Lung (tissue), 11 donors: ENCODE measurements at regions not wholly inside any gene's neighbourhood (a gene's known extent, or its start where the extent isn't known, plus 50 kb on each side); places are given as distances from the start of the nearest gene placed in this dataset.

Experiments
- ATAC-seq: fragments of 200-7000 bp; cut with Tn5 transposase; one replicate; pipeline ENCODE4 v1.9.1; 2020; ENCODE audit warnings: moderate number of reproducible peaks; ENCODE audit not compliant: insufficient read depth, low FRiP score
- DNase-seq, 3 donors: peaks; one replicate each; pipeline ENCODE4 v3.0.0-alpha.2; 2013 to 2017
- H3K27ac ChIP-seq, 2 donors: one replicate each; pipeline ENCODE4 v1.5.1; 2013; ENCODE audit warnings: mild to moderate bottlenecking in 2 of 2, moderate library complexity in 2 of 2, control low read depth in 1 of 2, inconsistent platforms in 1 of 2, low read depth in 1 of 2, low read length in 1 of 2
- H3K27me3 ChIP-seq, 3 donors: one replicate each; pipeline ENCODE4 v1.5.1; 2013; ENCODE audit warnings: low read length in 2 of 3; ENCODE audit not compliant: control insufficient read depth in 3 of 3, insufficient read depth in 3 of 3
- H3K36me3 ChIP-seq, 4 donors: one replicate each; pipeline ENCODE4 v1.5.1; 2013; ENCODE audit warnings: low read length in 4 of 4, mild to moderate bottlenecking in 1 of 4, moderate library complexity in 1 of 4; ENCODE audit not compliant: control insufficient read depth in 4 of 4, insufficient read depth in 4 of 4
- H3K4me1 ChIP-seq, 5 donors: one replicate each; pipeline ENCODE4 v1.5.1; 2013; ENCODE audit warnings: low read length in 5 of 5, mild to moderate bottlenecking in 2 of 5, moderate library complexity in 1 of 5; ENCODE audit not compliant: control insufficient read depth in 5 of 5, insufficient read depth in 5 of 5
- H3K4me3 ChIP-seq: one replicate; pipeline ENCODE4 v1.5.1; 2013; ENCODE audit warnings: mild to moderate bottlenecking, control low read depth, moderate library complexity
- H3K9ac ChIP-seq, 2 donors: one replicate each; pipeline ENCODE4 v1.5.1; 2013; ENCODE audit warnings: low read length in 2 of 2, control low read depth in 1 of 2; ENCODE audit not compliant: insufficient read depth in 1 of 2
- H3K9me3 ChIP-seq, 4 donors: one replicate each; pipeline ENCODE4 v1.5.1; 2013; ENCODE audit warnings: low read length in 3 of 4, mild to moderate bottlenecking in 1 of 4, moderate library complexity in 1 of 4; ENCODE audit not compliant: control insufficient read depth in 4 of 4, insufficient read depth in 3 of 4
- CTCF ChIP-seq: IDR thresholded peaks from 2 replicates; pipeline ENCODE4 v1.5.1; 2012; ENCODE audit warnings: mild to moderate bottlenecking; ENCODE audit errors: control extremely low read depth, extremely low read depth
- WGBS, 2 donors: extraction: QIAGEN DNeasy Blood & Tissue Kit; methylation state at CpG; one replicate each; pipeline ENCODE4 v1.1.7; 2013; 5-methylcytosine and 5-hydroxymethylcytosine counted together
- donor health status: control.
- donor health status: control.
- donor health status: Bipolar disorder and iron deficiency.
- donor health status: healthy.
- donor health status: DM: yes; HTN: yes; CAD: no.

GRCh38 chr2:23077596-23077995 is 307.4 kb upstream of the KLHL29 start:
- no peaks in the 10 kb centered on the region for H3K9me3 ChIP-seq
- no peak for ATAC-seq
- 63 to 68% methylated on average over 4 of the region's 4 CpGs for WGBS, 2 donors

GRCh38 chr2:23078784-23079434 is 306.1 kb upstream of the KLHL29 start:
- no peak for TF ChIP-seq CTCF
- no peak overlapping the region for H3K27ac ChIP-seq
- ATAC-seq, result no peak

More at GRCh38 chr2:23077596-23077995, 307.4 kb upstream of the KLHL29 start:
- H3K27me3 ChIP-seq, result no peaks in the 10 kb centered on the region
- DNase-seq, result no peak
- no peaks in the 10 kb centered on the region for H3K36me3 ChIP-seq
- no peak for TF ChIP-seq CTCF
- H3K9ac ChIP-seq, result no peak overlapping the region
- H3K4me1 ChIP-seq, result no peaks in the 10 kb centered on the region
- no peak overlapping the region for H3K4me3 ChIP-seq
- H3K27ac ChIP-seq, result no peak overlapping the region

GRCh38 chr2:23083966-23084365 is 301.0 kb upstream of the KLHL29 start:
- H3K27me3 ChIP-seq, result no peaks in the 10 kb centered on the region
- ATAC-seq, result no peak
- WGBS, 2 donors, result 72 to 78% methylated on average over 1 of the region's 1 CpG
- no peaks in the 10 kb centered on the region for H3K4me1 ChIP-seq
- H3K9ac ChIP-seq, result no peak overlapping the region
- H3K9me3 ChIP-seq, result peaks cover 0 to 7% (median 0%) of the 10 kb centered on the region in 4 donors
- TF ChIP-seq CTCF, result no peak
- no peak for DNase-seq
- H3K36me3 ChIP-seq, result no peaks in the 10 kb centered on the region
- H3K4me3 ChIP-seq, result no peak overlapping the region
- H3K27ac ChIP-seq, result no peak overlapping the region

More at GRCh38 chr2:23078784-23079434, 306.1 kb upstream of the KLHL29 start:
- Histone ChIP-seq H3K4me1 (no peaks in the 10 kb centered on the region), H3K9me3 (peaks cover 0 to 1% (median 0%) of the 10 kb centered on the region in 4 donors), H3K9ac (no peak overlapping the region), H3K36me3 (no peaks in the 10 kb centered on the region), H3K27me3 (no peaks in the 10 kb centered on the region), H3K4me3 (no peak overlapping the region)
- no peak for DNase-seq
- WGBS, 2 donors, result 63 to 73% methylated on average over 4 of the region's 4 CpGs

GRCh38 chr2:23091019-23091418 is 294.0 kb upstream of the KLHL29 start:
- H3K9me3 ChIP-seq, result peaks cover 0 to 6% (median 0%) of the 10 kb centered on the region in 4 donors
- no peaks in the 10 kb centered on the region for H3K36me3 ChIP-seq
- no peaks in the 10 kb centered on the region for H3K4me1 ChIP-seq
- no peaks in the 10 kb centered on the region for H3K27me3 ChIP-seq
- no peak for TF ChIP-seq CTCF
- H3K4me3 ChIP-seq, result no peak overlapping the region
- no peak for DNase-seq
- H3K9ac ChIP-seq, result no peak overlapping the region
- no peak overlapping the region for H3K27ac ChIP-seq
- no peak for ATAC-seq
